Adrenal gland (tissue), 9 donors: ENCODE measurements at regions not wholly inside any gene's neighbourhood (a gene's known extent, or its start where the extent isn't known, plus 50 kb on each side); places are given as distances from the start of the nearest gene placed in this dataset.

Experiments
- DNase-seq, 7 donors: peaks; one replicate each; pipeline ENCODE4 v3.0.0-alpha.2; 2019 to 2020
- H3K27ac ChIP-seq, 5 donors: fragments of 200-600 bp; sonication (generic) in 4 of 5; 1 replicate in 3 of 5; 2 replicates in 2 of 5; pipeline versions ENCODE4 v1.5.1 to v1.8.0; 2016 to 2020; ENCODE audit warnings: mild to moderate bottlenecking in 1 of 5
- H3K27me3 ChIP-seq: fragments of 200-600 bp; 2 replicates; pipeline ENCODE4 v1.8.0; 2021
- H3K36me3 ChIP-seq, 2 donors: fragments of 200-600 bp; replicated peaks in 1 of 2; 1 replicate in 1 of 2; 2 replicates in 1 of 2; pipeline versions ENCODE4 v1.5.1 to v1.8.0; 2018 to 2022
- H3K4me1 ChIP-seq, 2 donors: fragments of 200-600 bp; replicated peaks in 1 of 2; 1 replicate in 1 of 2; 2 replicates in 1 of 2; pipeline versions ENCODE4 v1.5.1 to v1.8.0; 2018 to 2021
- H3K4me3 ChIP-seq, 4 donors: fragments of 200-600 bp; sonication (generic) in 3 of 4; one replicate each; pipeline ENCODE4 v1.5.1; 2016 to 2018
- H3K9me3 ChIP-seq, 3 donors: fragments of 200-600 bp; sonication (generic) in 1 of 3; replicated peaks in 1 of 3; 1 replicate in 2 of 3; 2 replicates in 1 of 3; pipeline versions ENCODE4 v1.5.1 to v1.8.0; 2016 to 2021
- POLR2A ChIP-seq, 2 donors: fragments of 450-650 bp; IDR thresholded peaks; one replicate each; pipeline ENCODE4 v1.6.1; 2017; ENCODE audit warnings: antibody characterized with exemption in 2 of 2, mild to moderate bottlenecking in 2 of 2, moderate library complexity in 1 of 2
- WGBS, 4 donors: extraction: QIAGEN DNeasy Blood & Tissue Kit in 2 of 4; methylation state at CpG; one replicate each; pipeline versions ENCODE4 v1.1.5 to v1.1.7; 2013 to 2017; 5-methylcytosine and 5-hydroxymethylcytosine counted together
- intact Hi-C, 2 donors: fragments of 100-400 bp; cut with DNase I; formaldehyde crosslinking; loops; one replicate each; pipeline versions ENCODE4 v1.14.1 to v1.15.0; 2022 to 2023
- TF ChIP-seq, protein P1 (sequence below), 6 experiments: fragments of 450-650 bp in 4 of 6; fragments of 200-600 bp in 2 of 6; sonication (generic) in 1 of 6; IDR thresholded peaks; 1 replicate in 5 of 6; 2 replicates in 1 of 6; pipeline versions ENCODE4 v1.5.1 to v1.8.0; 2016 to 2021; ENCODE audit warnings: antibody characterized with exemption in 6 of 6, mild to moderate bottlenecking in 2 of 6, moderate library complexity in 1 of 6
- donor health status: healthy with polysubstance abuse.
- donor health status: Bipolar disorder and iron deficiency.
- donor health status: DM: yes; HTN: yes; CAD: no.
- donor health status: DM: no; HTN: no; CAD: no.
- donor health status: DM: no; HTN: no; CAD: no.

DNA sequence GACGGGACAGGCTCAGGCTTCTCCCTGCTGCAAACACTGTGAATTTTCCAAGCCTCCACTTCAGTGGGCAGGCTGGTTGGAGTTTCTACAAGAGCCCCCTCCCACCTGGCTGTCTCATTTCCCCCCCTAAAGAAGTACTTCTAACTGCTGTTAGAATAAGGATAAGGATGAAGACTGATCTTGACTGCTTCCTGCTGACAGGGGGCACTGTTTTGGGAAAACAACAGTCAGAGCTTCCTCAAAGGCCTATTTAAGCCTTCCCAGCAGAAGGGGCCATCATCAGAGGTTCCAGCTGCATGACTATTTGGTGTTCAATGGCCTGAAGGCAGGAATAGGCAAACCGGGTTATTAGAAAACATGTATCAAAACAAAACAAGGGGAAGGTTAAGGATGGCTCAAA lies 1162.8 kb downstream of the DSC3 start:
- Histone ChIP-seq H3K27ac (no peak overlapping the region), H3K4me1 (no peaks in the 10 kb centered on the region), H3K9me3 (no peaks in the 10 kb centered on the region), H3K27me3 (no peaks in the 10 kb centered on the region), H3K36me3 (no peaks in the 10 kb centered on the region), H3K4me3 (no peak overlapping the region)
- no peak for DNase-seq
- intact Hi-C loops = loop anchor here (10.0 kb wide), 1 partner anchor 405 kb away; no protein-coding TSS in a partner anchor
- TF ChIP-seq, protein P1, sequence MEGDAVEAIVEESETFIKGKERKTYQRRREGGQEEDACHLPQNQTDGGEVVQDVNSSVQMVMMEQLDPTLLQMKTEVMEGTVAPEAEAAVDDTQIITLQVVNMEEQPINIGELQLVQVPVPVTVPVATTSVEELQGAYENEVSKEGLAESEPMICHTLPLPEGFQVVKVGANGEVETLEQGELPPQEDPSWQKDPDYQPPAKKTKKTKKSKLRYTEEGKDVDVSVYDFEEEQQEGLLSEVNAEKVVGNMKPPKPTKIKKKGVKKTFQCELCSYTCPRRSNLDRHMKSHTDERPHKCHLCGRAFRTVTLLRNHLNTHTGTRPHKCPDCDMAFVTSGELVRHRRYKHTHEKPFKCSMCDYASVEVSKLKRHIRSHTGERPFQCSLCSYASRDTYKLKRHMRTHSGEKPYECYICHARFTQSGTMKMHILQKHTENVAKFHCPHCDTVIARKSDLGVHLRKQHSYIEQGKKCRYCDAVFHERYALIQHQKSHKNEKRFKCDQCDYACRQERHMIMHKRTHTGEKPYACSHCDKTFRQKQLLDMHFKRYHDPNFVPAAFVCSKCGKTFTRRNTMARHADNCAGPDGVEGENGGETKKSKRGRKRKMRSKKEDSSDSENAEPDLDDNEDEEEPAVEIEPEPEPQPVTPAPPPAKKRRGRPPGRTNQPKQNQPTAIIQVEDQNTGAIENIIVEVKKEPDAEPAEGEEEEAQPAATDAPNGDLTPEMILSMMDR (IDR thresholded peaks at IDR 0.05) = no peak
- TF ChIP-seq POLR2A (IDR thresholded peaks at IDR 0.05) = no peak
- 69 to 83% (median 77%) methylated on average over 2 of the region's 2 CpGs for WGBS, 4 donors

DNA sequence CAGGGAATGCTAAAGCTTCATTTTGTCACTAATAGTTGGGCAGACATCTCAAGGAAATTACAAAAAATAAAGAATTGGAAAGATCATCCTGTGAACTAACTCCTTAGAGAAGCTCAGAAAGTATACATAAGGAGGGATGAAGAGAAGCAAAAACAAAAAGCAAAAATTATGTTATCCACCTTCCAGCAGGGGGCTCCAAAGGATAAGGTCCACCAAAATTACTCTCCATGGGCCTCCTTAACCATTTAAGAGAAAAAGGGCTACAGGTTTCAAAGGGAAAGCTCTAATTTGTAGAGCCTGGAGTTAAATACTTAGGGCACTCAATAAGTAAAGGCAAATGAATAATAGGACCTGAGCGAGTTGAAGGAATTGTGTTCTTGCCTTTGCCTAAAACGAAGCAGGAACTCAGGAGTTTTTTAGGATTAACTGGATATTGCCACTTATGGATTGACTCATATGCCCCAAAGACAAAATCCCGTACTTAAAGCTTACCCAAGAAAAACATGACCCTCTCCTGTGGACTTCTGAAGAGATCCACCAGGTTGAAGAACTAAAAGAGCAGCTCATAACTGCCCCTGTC lies 1167.9 kb downstream of the DSC3 start:
- WGBS, 4 donors = 72 to 78% (median 75%) methylated on average over 3 of the region's 3 CpGs
- Histone ChIP-seq H3K9me3 (no peaks in the 10 kb centered on the region), H3K4me1 (no peaks in the 10 kb centered on the region), H3K4me3 (no peak overlapping the region), H3K36me3 (no peaks in the 10 kb centered on the region), H3K27me3 (no peaks in the 10 kb centered on the region), H3K27ac (no peak overlapping the region)
- intact Hi-C loops = loop anchor here in 1 of 2 donors (10.0 kb wide), 1 partner anchor 410 kb away; no protein-coding TSS in a partner anchor
- no peak for DNase-seq
- TF ChIP-seq, protein P1 (IDR thresholded peaks at IDR 0.05) = peak in 5 of 6 experiments; percentile 34 to 55 (median 50)
- TF ChIP-seq POLR2A (IDR thresholded peaks at IDR 0.05) = no peak

DNA sequence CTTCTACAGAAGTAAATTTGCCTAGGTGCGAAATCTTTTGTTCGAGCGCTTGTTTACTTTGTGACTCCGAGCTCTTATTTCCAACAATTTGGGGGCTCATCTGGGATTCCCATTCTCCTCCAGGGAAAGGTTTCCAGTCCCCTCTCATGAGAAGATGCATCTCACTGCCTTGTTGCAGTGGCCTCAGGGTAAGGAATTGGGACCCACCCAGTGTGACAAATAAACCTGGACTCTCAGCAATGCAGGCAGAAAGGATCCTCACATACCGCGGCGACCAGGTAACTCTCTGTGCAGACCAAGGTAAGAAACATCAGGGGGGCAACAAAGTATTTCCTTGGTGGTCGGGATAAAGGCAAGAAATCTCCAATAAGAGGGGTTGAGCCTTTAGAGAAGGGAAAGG lies 1169.3 kb downstream of the DSC3 start:
- TF ChIP-seq POLR2A (IDR thresholded peaks at IDR 0.05) = no peak
- TF ChIP-seq, protein P1 (IDR thresholded peaks at IDR 0.05) = no peak
- intact Hi-C loops = loop anchor here in 1 of 2 donors (10.0 kb wide), 1 partner anchor 412 kb away; no protein-coding TSS in a partner anchor
- no peak overlapping the region for H3K27ac ChIP-seq
- peaks cover 0 to 4% (median 0%) of the 10 kb centered on the region in 3 donors for H3K9me3 ChIP-seq
- WGBS, 4 donors = 81 to 88% (median 86%) methylated on average over 7 to 8 of the region's 8 CpGs
- H3K27me3 ChIP-seq = no peaks in the 10 kb centered on the region
- H3K4me1 ChIP-seq = no peaks in the 10 kb centered on the region
- no peak for DNase-seq
- no peaks in the 10 kb centered on the region for H3K36me3 ChIP-seq
- H3K4me3 ChIP-seq = no peak overlapping the region

DNA sequence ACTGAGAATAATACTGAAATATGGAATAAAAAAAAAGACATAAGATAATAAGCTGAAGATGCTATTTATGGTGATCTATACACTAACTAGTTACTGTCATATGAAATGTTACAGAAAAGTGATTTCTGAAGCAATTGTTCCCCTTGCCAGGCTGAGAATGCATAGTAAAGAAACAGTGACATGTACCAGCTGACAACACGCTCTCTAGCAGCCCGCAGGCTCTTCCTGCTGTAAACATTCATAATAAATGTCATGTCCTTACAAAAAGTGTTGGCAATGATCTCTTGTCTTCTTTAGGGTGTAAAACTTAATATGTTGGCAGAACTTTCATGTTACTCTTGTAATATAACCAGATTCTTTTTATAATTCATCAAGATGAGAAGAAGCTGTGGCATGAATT lies 1171.3 kb downstream of the DSC3 start:
- no peak for TF ChIP-seq POLR2A (IDR thresholded peaks at IDR 0.05)
- TF ChIP-seq, protein P1 (IDR thresholded peaks at IDR 0.05) = no peak
- intact Hi-C loops = loop anchor here in 1 of 2 donors (10.0 kb wide), 1 partner anchor 414 kb away; no protein-coding TSS in a partner anchor

More for the DNA sequence above, 1171.3 kb downstream of the DSC3 start:
- Histone ChIP-seq H3K9me3 (peaks cover 0 to 4% (median 0%) of the 10 kb centered on the region in 3 donors), H3K27me3 (no peaks in the 10 kb centered on the region), H3K36me3 (no peaks in the 10 kb centered on the region), H3K27ac (no peak overlapping the region), H3K4me3 (no peak overlapping the region), H3K4me1 (no peaks in the 10 kb centered on the region)
- DNase-seq = no peak
- 35 to 58% (median 47%) methylated on average over 2 of the region's 2 CpGs for WGBS, 4 donors
